GM12878 (cell line): ENCODE measurements at regions not wholly inside any gene's neighbourhood (a gene's known extent, or its start where the extent isn't known, plus 50 kb on each side); places are given as distances from the start of the nearest gene placed in this dataset.

Source experiments
- ATAC-seq: fragments of 200-7000 bp; cut with Tn5 transposase; 3 replicates; pipeline ENCODE4 v1.9.1; 2020; ENCODE audit warnings: mild to moderate bottlenecking, moderate library complexity
- BruUV-seq: library from RNA; stranded (reverse); fragments of 400-500 nt; replicated peaks from 2 replicates; lab custom pipeline; 2021; lab: Mats Ljungman, UMichigan
- CTCF ChIA-PET: fragments of 300-600 bp; sonication (Branson Sonifier 250); formaldehyde crosslinking; extraction: SDS; loops from one replicate; lab custom pipeline; 2021; ENCODE audit warnings: inconsistent platforms; lab: Yijun Ruan, JAX
- POLR2A ChIA-PET: fragments of 350-600 bp; formaldehyde crosslinking; extraction: SDS; loops from one replicate; lab custom pipeline; 2021; ENCODE audit warnings: inconsistent platforms; lab: Charles Lee
- RAD21 ChIA-PET: fragments of 300-600 bp; sonication (Branson Sonifier 250); formaldehyde crosslinking; loops from one replicate; lab custom pipeline; 2023; ENCODE audit warnings: antibody characterized with exemption; ENCODE audit not compliant: unreplicated experiment; lab: Charles Lee
- SMC1A ChIA-PET: fragments of 300-600 bp; sonication (Branson Sonifier 250); formaldehyde crosslinking; loops from one replicate; lab custom pipeline; 2023; ENCODE audit not compliant: unreplicated experiment, uncharacterized antibody; lab: Charles Lee
- DNase-seq: peaks from one replicate; pipeline ENCODE4 v3.0.0-alpha.2; 2011; ENCODE audit warnings: low read depth, low spot score
- FAIRE-seq: peaks from 3 replicates; lab custom pipeline; 2011; peaks lifted over from hg19 to GRCh38; lab: Jason Lieb, UNC
- H2AFZ ChIP-seq: 2 replicates; pipeline ENCODE4 v1.6.0; 2011; ENCODE audit warnings: low read depth, low read length, control low read depth; ENCODE audit not compliant: control insufficient read depth
- H3K27ac ChIP-seq: 2 replicates; pipeline ENCODE4 v1.5.1; 2011; ENCODE audit warnings: control low read depth; ENCODE audit not compliant: control insufficient read depth, insufficient read depth
- H3K27me3 ChIP-seq, 2 experiments: replicated peaks in 1 of 2; 2 replicates each; pipeline versions ENCODE4 v1.6.0 to v1.6.1; 2011; ENCODE audit warnings: low read length in 1 of 2; ENCODE audit not compliant: control insufficient read depth in 2 of 2, insufficient read depth in 2 of 2
- H3K36me3 ChIP-seq, 2 experiments: 2 replicates each; pipeline ENCODE4 v1.5.1; 2011; ENCODE audit warnings: low read length in 1 of 2; ENCODE audit not compliant: control insufficient read depth in 2 of 2, insufficient read depth in 2 of 2
- H3K4me1 ChIP-seq: 2 replicates; pipeline ENCODE4 v1.6.1; 2011; ENCODE audit warnings: mild to moderate bottlenecking, low read length, moderate library complexity, mixed read lengths; ENCODE audit not compliant: control insufficient read depth, insufficient read depth
- H3K4me2 ChIP-seq: 2 replicates; pipeline ENCODE4 v1.6.0; 2011; ENCODE audit warnings: control low read depth; ENCODE audit not compliant: control insufficient read depth, insufficient read depth
- H3K4me3 ChIP-seq: fragments of 200-600 bp; sonication (generic); 2 replicates; pipeline ENCODE4 v1.5.1; 2016
- H3K79me2 ChIP-seq: 2 replicates; pipeline ENCODE4 v1.6.0; 2011; ENCODE audit warnings: low read length; ENCODE audit not compliant: control insufficient read depth, insufficient read depth
- H3K9ac ChIP-seq: 2 replicates; pipeline ENCODE4 v1.8.0; 2011; ENCODE audit warnings: low read length, control low read depth, mixed read lengths; ENCODE audit not compliant: control insufficient read depth, insufficient read depth
- H3K9me3 ChIP-seq: replicated peaks from 3 replicates; pipeline ENCODE4 v1.5.1; 2011; ENCODE audit warnings: mild to moderate bottlenecking, low read length; ENCODE audit not compliant: control insufficient read depth, insufficient read depth
- H4K20me1 ChIP-seq: 2 replicates; pipeline ENCODE4 v1.6.0; 2011; ENCODE audit not compliant: control insufficient read depth, insufficient read depth
- BCL11A ChIP-seq: IDR thresholded peaks from 2 replicates; pipeline ENCODE4 v1.6.1; 2011; ENCODE audit warnings: low read depth, low read length
- CBX3 ChIP-seq: fragments of 200-600 bp; sonication (generic); IDR thresholded peaks from 2 replicates; pipeline ENCODE4 v1.6.1; 2016; ENCODE audit warnings: low read depth, borderline replicate concordance
- CBX5 ChIP-seq: sonication (generic); IDR thresholded peaks from 2 replicates; pipeline ENCODE4 v1.6.1; 2016; ENCODE audit warnings: low read depth, moderate library complexity, mild to moderate bottlenecking, inconsistent platforms
- HDAC6 ChIP-seq: fragments of 200-600 bp; sonication (generic); IDR thresholded peaks from one replicate; pipeline ENCODE4 v1.8.0; 2017; ENCODE audit warnings: antibody characterized with exemption; ENCODE audit not compliant: unreplicated experiment
- KDM1A ChIP-seq: fragments of 200-600 bp; sonication (generic); IDR thresholded peaks from 2 replicates; pipeline ENCODE4 v1.6.1; 2016; ENCODE audit warnings: borderline replicate concordance
- MEF2B ChIP-seq: fragments of 450-650 bp; IDR thresholded peaks from 2 replicates; pipeline ENCODE4 v1.6.1; 2018; ENCODE audit warnings: mild to moderate bottlenecking, moderate library complexity; ENCODE audit not compliant: partially characterized antibody, poor library complexity, severe bottlenecking
- MTA2 ChIP-seq: fragments of 450-650 bp; IDR thresholded peaks from 2 replicates; pipeline ENCODE4 v1.6.1; 2016; ENCODE audit warnings: low read depth, mild to moderate bottlenecking, moderate library complexity
- NFYA ChIP-seq: IDR thresholded peaks from 2 replicates; pipeline ENCODE4 v1.6.1; 2011; ENCODE audit warnings: low read depth, mild to moderate bottlenecking, low read length, improper control_type of control experiment, borderline replicate concordance
- RUNX3 ChIP-seq: IDR thresholded peaks from 2 replicates; pipeline ENCODE4 v1.6.1; 2012; ENCODE audit warnings: low read length, inconsistent platforms
- TBL1XR1 ChIP-seq: IDR thresholded peaks from 2 replicates; pipeline ENCODE4 v1.6.1; 2012; ENCODE audit warnings: low read depth, low read length, improper control_type of control experiment
- TCF3 ChIP-seq: IDR thresholded peaks from 2 replicates; pipeline ENCODE4 v1.6.1; 2012; ENCODE audit warnings: low read depth, mild to moderate bottlenecking, low read length, borderline replicate concordance; ENCODE audit not compliant: insufficient read depth
- WGBS: methylation state at CpG from one replicate; pipeline ENCODE4 v1.1.6; 2016; ENCODE audit warnings: low lambda C conversion rate; ENCODE audit not compliant: insufficient replicate concordance, insufficient coverage; ENCODE audit errors: missing lambda C conversion rate; 5-methylcytosine and 5-hydroxymethylcytosine counted together
- in situ Hi-C: fragments of 300-500 bp; cut with MboI; formaldehyde crosslinking; loops from 9 replicates; pipeline ENCODE4 v1.14.3; 2018; ENCODE audit warnings: mixed read lengths
- intact Hi-C: fragments of 100-400 bp; cut with micrococcal nuclease; formaldehyde crosslinking; loops from one replicate; pipeline ENCODE4 v1.14.2; 2022; ENCODE audit not compliant: unreplicated experiment
- TF ChIP-seq, protein P1 (sequence below): fragments of 450-650 bp; conservative IDR thresholded peaks from 2 replicates; pipeline ENCODE4 v1.6.1; 2017; ENCODE audit warnings: mild to moderate bottlenecking, moderate library complexity
- TF ChIP-seq, protein P2 (sequence below): fragments of 150-350 bp; IDR thresholded peaks from 2 replicates; pipeline ENCODE4 v1.6.1; 2016; ENCODE audit warnings: low read depth, low read length
- TF ChIP-seq, protein P3 (sequence below): fragments of 450-650 bp; IDR thresholded peaks from 2 replicates; pipeline ENCODE4 v1.6.1; 2018; ENCODE audit warnings: borderline replicate concordance, mild to moderate bottlenecking; ENCODE audit not compliant: partially characterized antibody

DNA sequence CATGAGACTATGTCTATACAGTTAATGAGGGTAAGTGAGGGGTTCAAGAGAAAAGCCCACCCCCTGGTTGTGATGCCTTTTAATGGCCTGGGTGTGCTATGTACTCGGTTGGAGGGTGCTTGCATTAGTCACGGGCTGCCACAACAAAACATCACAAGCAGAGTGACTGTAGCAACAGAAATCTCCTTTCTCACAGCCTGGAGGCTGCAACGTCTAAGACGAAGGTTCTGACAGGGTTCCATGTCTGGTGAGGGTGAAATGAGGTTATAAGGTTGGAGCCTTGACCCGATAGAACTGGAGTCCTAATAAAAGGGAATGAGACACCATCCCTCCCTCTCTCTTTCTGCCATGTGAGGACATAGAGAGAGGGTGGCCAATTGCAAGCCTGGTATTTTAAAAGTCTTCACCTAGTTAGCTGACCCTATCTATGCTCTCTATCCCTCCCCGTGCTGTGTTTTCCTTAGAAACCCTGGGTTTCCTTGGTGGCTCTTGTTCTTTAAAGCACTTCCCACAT lies 126.0 kb upstream of the GDF10 start:
- TF ChIP-seq, protein P1, sequence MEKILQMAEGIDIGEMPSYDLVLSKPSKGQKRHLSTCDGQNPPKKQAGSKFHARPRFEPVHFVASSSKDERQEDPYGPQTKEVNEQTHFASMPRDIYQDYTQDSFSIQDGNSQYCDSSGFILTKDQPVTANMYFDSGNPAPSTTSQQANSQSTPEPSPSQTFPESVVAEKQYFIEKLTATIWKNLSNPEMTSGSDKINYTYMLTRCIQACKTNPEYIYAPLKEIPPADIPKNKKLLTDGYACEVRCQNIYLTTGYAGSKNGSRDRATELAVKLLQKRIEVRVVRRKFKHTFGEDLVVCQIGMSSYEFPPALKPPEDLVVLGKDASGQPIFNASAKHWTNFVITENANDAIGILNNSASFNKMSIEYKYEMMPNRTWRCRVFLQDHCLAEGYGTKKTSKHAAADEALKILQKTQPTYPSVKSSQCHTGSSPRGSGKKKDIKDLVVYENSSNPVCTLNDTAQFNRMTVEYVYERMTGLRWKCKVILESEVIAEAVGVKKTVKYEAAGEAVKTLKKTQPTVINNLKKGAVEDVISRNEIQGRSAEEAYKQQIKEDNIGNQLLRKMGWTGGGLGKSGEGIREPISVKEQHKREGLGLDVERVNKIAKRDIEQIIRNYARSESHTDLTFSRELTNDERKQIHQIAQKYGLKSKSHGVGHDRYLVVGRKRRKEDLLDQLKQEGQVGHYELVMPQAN = no peak
- TF ChIP-seq NFYA (no peak), TCF3 (no peak), TBL1XR1 (no peak), RUNX3 (no peak), BCL11A (no peak), CBX3 (no peak), HDAC6 (no peak), CBX5 (no peak), MTA2 (no peak), KDM1A (no peak), MEF2B (no peak)
- TF ChIP-seq, protein P2, sequence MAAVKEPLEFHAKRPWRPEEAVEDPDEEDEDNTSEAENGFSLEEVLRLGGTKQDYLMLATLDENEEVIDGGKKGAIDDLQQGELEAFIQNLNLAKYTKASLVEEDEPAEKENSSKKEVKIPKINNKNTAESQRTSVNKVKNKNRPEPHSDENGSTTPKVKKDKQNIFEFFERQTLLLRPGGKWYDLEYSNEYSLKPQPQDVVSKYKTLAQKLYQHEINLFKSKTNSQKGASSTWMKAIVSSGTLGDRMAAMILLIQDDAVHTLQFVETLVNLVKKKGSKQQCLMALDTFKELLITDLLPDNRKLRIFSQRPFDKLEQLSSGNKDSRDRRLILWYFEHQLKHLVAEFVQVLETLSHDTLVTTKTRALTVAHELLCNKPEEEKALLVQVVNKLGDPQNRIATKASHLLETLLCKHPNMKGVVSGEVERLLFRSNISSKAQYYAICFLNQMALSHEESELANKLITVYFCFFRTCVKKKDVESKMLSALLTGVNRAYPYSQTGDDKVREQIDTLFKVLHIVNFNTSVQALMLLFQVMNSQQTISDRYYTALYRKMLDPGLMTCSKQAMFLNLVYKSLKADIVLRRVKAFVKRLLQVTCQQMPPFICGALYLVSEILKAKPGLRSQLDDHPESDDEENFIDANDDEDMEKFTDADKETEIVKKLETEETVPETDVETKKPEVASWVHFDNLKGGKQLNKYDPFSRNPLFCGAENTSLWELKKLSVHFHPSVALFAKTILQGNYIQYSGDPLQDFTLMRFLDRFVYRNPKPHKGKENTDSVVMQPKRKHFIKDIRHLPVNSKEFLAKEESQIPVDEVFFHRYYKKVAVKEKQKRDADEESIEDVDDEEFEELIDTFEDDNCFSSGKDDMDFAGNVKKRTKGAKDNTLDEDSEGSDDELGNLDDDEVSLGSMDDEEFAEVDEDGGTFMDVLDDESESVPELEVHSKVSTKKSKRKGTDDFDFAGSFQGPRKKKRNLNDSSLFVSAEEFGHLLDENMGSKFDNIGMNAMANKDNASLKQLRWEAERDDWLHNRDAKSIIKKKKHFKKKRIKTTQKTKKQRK = no peak
- TF ChIP-seq, protein P3, sequence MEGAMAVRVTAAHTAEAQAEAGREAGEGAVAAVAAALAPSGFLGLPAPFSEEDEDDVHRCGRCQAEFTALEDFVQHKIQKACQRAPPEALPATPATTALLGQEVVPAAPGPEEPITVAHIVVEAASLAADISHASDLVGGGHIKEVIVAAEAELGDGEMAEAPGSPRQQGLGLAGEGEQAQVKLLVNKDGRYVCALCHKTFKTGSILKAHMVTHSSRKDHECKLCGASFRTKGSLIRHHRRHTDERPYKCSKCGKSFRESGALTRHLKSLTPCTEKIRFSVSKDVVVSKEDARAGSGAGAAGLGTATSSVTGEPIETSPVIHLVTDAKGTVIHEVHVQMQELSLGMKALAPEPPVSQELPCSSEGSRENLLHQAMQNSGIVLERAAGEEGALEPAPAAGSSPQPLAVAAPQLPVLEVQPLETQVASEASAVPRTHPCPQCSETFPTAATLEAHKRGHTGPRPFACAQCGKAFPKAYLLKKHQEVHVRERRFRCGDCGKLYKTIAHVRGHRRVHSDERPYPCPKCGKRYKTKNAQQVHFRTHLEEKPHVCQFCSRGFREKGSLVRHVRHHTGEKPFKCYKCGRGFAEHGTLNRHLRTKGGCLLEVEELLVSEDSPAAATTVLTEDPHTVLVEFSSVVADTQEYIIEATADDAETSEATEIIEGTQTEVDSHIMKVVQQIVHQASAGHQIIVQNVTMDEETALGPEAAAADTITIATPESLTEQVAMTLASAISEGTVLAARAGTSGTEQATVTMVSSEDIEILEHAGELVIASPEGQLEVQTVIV = no peak
- Histone ChIP-seq H3K9me3 (no peaks in the 10 kb centered on the region), H3K27me3 (no peaks in the 10 kb centered on the region; a peak in 1 of 4 replicates), H3K79me2 (no peaks in the 10 kb centered on the region), H3K4me3 (no peak overlapping the region), H3K27ac (no peak overlapping the region), H3K36me3 (no peaks in the 10 kb centered on the region), H3K9ac (no peak overlapping the region), H3K4me2 (no peak overlapping the region), H2AFZ (no peak overlapping the region), H3K4me1 (no peaks in the 10 kb centered on the region), H4K20me1 (no peaks in the 10 kb centered on the region)
- in situ Hi-C loops (no loop called here), intact Hi-C loops (loop anchor here (10.0 kb wide), 1 partner anchor 59 kb away; no protein-coding TSS in a partner anchor)
- FAIRE-seq (no peak), DNase-seq (no peak), ATAC-seq (no peak)
- BruUV-seq = no TSS peak
- 34% methylated on average over 6 of the region's 6 CpGs for WGBS
- ChIA-PET CTCF (no interaction called here), SMC1A (no interaction called here), POLR2A (no interaction called here), RAD21 (no interaction called here)
